ENCODE measurements at regions not wholly inside any gene's neighbourhood (a gene's known extent, or its start where the extent isn't known, plus 50 kb on each side); places are given as distances from the start of the nearest gene placed in this dataset.

GRCh38 chr5:54718656-54719055, 201.1 kb downstream of the SNX18 start:
- TF ChIP-seq CTCF (IDR thresholded peaks at IDR 0.05) (no peak), POLR2A (IDR thresholded peaks at IDR 0.05) (no peak)

All from lower leg skin (tissue), 3 donors.